GM21825 (cell line): ENCODE measurements at regions not wholly inside any gene's neighbourhood (a gene's known extent, or its start where the extent isn't known, plus 50 kb on each side); places are given as distances from the start of the nearest gene placed in this dataset.

ENCODE experiments used
- ATAC-seq: cut with Tn5 transposase; IDR thresholded peaks from one replicate; pipeline ENCODE4 v1.9.1; 2021; ENCODE audit warnings: mild to moderate bottlenecking, moderate library complexity; ENCODE audit not compliant: unreplicated experiment

- no peak for ATAC-seq
These were observed 250.1 kb upstream of the MBL2 start for GRCh38 chr10:53022611-53023088.

GRCh38 chr10:53013201-53013810 is 240.7 kb upstream of the MBL2 start:
- ATAC-seq = no peak

GRCh38 chr10:53009961-53010907 is 237.7 kb upstream of the MBL2 start:
- no peak for ATAC-seq

- ATAC-seq = no peak
These were observed 234.9 kb upstream of the MBL2 start for GRCh38 chr10:53007527-53007842.

GRCh38 chr10:53006663-53007526 is 234.3 kb upstream of the MBL2 start:
- ATAC-seq = no peak

GRCh38 chr10:53005612-53006345 is 233.2 kb upstream of the MBL2 start:
- ATAC-seq = no peak

GRCh38 chr10:53003094-53003493 is 230.5 kb upstream of the MBL2 start:
- ATAC-seq = no peak

GRCh38 chr10:52999681-53000080 is 227.1 kb upstream of the MBL2 start:
- no peak for ATAC-seq

GRCh38 chr10:52999258-52999657 is 226.7 kb upstream of the MBL2 start:
- no peak for ATAC-seq

GRCh38 chr10:52997007-52997406 is 224.4 kb upstream of the MBL2 start:
- no peak for ATAC-seq

- ATAC-seq = no peak
These were observed 221.8 kb upstream of the MBL2 start for GRCh38 chr10:52994370-52994769.

- ATAC-seq = no peak
These were observed 220.5 kb upstream of the MBL2 start for GRCh38 chr10:52993109-52993508.

- ATAC-seq = no peak
These were observed 220.0 kb upstream of the MBL2 start for GRCh38 chr10:52992567-52992966.

GRCh38 chr10:52988923-52989322 is 216.3 kb upstream of the MBL2 start:
- ATAC-seq = no peak

GRCh38 chr10:52986125-52986524 is 213.5 kb upstream of the MBL2 start:
- ATAC-seq = no peak

GRCh38 chr10:52984169-52984568 is 211.6 kb upstream of the MBL2 start:
- no peak for ATAC-seq

- no peak for ATAC-seq
These were observed 206.9 kb upstream of the MBL2 start for GRCh38 chr10:52979295-52979990.

GRCh38 chr10:52977581-52977980 is 205.0 kb upstream of the MBL2 start:
- no peak for ATAC-seq

GRCh38 chr10:52967806-52968795 is 195.5 kb upstream of the MBL2 start:
- ATAC-seq = no peak
